D721Med (cell line): ENCODE measurements at regions not wholly inside any gene's neighbourhood (a gene's known extent, or its start where the extent isn't known, plus 50 kb on each side); places are given as distances from the start of the nearest gene placed in this dataset.

ENCODE experiments used
- DNase-seq: peaks from one replicate; pipeline ENCODE4 v3.0.0; 2011; ENCODE audit warnings: low spot score; ENCODE audit not compliant: insufficient read length
- FAIRE-seq: peaks from 2 replicates; lab custom pipeline; 2011; peaks lifted over from hg19 to GRCh38; lab: Jason Lieb, UNC
- CTCF ChIP-seq: IDR thresholded peaks from 2 replicates; pipeline ENCODE4 v1.5.1; 2012; ENCODE audit warnings: mild to moderate bottlenecking, control low read depth; ENCODE audit not compliant: insufficient read depth; ENCODE audit errors: missing control alignments

GRCh38 chr9:107954312-107954711 lies 464.7 kb upstream of the KLF4 start:
- no peak for DNase-seq
- no peak for TF ChIP-seq CTCF
- no peak for FAIRE-seq

DNA sequence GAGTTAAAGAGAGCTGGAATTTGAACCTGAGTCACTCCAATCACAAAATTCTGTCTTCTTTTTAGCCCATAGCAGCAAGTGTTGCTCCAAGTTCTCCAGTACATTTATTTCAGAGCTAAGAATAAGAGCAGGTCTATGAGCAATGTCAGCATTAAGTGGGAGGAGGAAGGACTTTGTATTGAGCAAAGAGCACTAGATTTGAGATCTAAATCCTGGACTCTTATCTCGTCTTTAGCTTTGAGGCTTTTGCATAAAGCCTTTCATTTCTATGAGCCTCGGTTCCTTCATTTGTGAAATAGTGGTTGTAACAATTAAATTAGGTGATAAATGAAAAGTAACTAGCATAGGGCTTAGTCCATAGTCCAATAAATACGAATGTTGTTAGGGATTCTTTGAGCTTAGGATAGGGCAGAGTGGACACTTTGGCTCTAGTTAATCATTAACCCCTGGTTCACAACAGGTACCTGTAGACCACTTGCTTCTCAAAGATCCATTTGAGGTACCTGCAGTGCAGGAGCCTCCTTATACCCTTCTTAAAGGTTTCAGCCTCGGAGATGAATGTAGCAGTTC lies 464.1 kb upstream of the KLF4 start:
- DNase-seq, result no peak
- no peak for TF ChIP-seq CTCF
- FAIRE-seq, result no peak

GRCh38 chr9:107952773-107953172 lies 463.2 kb upstream of the KLF4 start:
- FAIRE-seq, result no peak
- no peak for TF ChIP-seq CTCF
- DNase-seq, result no peak

- TF ChIP-seq CTCF, result no peak
- FAIRE-seq (no peak), DNase-seq (no peak)
Measured at GRCh38 chr9:107951511-107951910, 461.9 kb upstream of the KLF4 start.

- FAIRE-seq (no peak), DNase-seq (no peak)
- TF ChIP-seq CTCF, result no peak
Measured at GRCh38 chr9:107949061-107949460, 459.5 kb upstream of the KLF4 start.

GRCh38 chr9:107948601-107949000 lies 459.0 kb upstream of the KLF4 start:
- DNase-seq (no peak), FAIRE-seq (no peak)
- TF ChIP-seq CTCF, result no peak

DNA sequence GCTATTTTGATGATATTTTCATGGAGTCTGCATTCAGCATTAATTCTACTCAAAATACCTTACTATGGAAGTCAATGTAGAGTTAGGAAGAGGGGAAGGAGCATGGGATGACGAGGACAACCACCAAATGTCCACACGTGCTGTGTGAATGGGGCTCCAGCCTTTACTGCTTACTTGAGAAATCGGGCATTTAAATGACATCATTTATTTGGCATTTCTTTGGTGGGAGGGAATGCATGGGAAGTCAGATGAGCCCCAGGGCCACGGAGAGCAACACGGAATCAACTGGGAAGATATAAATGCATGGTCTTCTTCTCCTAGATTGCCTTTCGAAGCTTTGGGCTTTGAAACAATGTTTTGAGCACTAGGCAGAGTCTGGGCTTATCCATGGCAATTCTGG lies 458.5 kb upstream of the KLF4 start:
- TF ChIP-seq CTCF, result no peak
- no peak for FAIRE-seq
- no peak for DNase-seq
